ENCODE measurements at regions not wholly inside any gene's neighbourhood (a gene's known extent, or its start where the extent isn't known, plus 50 kb on each side); places are given as distances from the start of the nearest gene placed in this dataset.

DNA sequence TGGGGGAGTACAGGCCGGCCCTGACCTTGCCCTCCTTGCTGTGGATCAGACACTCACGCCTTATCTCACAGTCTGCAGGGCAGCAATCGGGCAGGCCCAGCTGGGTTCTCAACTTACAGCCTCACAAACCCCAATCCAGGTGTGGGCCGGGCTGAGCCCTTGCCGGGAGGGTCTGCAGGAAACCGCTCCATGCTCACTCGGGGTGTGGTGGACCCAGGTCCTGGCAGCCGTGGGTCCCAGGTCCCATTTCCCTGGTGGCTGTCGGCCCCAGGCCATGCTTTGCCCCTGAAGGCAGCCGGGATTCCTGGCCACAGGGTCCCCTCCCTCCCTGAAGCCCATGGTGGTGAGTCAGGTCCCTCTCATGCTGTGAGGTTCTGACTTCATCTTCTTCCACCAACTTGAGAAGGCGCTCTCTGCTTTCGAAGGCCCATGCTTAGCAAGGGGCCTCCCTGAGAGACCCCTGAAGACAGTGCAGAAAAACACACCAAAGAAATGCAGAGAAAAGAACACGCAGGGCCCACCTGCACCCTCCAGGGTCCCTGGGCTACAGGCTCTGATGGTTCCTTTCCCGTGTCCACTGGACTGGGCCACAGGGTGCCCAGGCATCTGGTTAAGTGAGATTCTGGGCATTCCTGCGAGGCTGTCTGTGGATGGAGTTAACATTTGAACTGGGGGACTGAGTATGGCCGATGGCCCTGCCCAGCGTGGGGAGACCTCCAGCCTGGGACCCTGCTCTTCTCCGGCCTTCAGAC is 588.2 kb downstream of the BRD1 start (continued):
- TF ChIP-seq, protein P1, sequence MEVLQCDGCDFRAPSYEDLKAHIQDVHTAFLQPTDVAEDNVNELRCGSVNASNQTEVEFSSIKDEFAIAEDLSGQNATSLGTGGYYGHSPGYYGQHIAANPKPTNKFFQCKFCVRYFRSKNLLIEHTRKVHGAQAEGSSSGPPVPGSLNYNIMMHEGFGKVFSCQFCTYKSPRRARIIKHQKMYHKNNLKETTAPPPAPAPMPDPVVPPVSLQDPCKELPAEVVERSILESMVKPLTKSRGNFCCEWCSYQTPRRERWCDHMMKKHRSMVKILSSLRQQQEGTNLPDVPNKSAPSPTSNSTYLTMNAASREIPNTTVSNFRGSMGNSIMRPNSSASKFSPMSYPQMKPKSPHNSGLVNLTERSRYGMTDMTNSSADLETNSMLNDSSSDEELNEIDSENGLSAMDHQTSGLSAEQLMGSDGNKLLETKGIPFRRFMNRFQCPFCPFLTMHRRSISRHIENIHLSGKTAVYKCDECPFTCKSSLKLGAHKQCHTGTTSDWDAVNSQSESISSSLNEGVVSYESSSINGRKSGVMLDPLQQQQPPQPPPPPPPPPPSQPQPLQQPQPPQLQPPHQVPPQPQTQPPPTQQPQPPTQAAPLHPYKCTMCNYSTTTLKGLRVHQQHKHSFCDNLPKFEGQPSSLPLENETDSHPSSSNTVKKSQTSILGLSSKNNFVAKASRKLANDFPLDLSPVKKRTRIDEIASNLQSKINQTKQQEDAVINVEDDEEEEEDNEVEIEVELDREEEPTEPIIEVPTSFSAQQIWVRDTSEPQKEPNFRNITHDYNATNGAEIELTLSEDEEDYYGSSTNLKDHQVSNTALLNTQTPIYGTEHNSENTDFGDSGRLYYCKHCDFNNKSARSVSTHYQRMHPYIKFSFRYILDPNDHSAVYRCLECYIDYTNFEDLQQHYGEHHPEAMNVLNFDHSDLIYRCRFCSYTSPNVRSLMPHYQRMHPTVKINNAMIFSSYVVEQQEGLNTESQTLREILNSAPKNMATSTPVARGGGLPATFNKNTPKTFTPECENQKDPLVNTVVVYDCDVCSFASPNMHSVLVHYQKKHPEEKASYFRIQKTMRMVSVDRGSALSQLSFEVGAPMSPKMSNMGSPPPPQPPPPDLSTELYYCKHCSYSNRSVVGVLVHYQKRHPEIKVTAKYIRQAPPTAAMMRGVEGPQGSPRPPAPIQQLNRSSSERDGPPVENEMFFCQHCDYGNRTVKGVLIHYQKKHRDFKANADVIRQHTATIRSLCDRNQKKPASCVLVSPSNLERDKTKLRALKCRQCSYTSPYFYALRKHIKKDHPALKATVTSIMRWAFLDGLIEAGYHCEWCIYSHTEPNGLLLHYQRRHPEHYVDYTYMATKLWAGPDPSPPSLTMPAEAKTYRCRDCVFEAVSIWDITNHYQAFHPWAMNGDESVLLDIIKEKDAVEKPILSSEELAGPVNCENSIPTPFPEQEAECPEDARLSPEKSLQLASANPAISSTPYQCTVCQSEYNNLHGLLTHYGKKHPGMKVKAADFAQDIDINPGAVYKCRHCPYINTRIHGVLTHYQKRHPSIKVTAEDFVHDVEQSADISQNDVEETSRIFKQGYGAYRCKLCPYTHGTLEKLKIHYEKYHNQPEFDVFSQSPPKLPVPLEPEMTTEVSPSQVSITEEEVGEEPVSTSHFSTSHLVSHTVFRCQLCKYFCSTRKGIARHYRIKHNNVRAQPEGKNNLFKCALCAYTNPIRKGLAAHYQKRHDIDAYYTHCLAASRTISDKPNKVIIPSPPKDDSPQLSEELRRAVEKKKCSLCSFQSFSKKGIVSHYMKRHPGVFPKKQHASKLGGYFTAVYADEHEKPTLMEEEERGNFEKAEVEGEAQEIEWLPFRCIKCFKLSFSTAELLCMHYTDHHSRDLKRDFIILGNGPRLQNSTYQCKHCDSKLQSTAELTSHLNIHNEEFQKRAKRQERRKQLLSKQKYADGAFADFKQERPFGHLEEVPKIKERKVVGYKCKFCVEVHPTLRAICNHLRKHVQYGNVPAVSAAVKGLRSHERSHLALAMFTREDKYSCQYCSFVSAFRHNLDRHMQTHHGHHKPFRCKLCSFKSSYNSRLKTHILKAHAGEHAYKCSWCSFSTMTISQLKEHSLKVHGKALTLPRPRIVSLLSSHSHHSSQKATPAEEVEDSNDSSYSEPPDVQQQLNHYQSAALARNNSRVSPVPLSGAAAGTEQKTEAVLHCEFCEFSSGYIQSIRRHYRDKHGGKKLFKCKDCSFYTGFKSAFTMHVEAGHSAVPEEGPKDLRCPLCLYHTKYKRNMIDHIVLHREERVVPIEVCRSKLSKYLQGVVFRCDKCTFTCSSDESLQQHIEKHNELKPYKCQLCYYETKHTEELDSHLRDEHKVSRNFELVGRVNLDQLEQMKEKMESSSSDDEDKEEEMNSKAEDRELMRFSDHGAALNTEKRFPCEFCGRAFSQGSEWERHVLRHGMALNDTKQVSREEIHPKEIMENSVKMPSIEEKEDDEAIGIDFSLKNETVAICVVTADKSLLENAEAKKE (CRISPR knock-in tag; IDR thresholded peaks at IDR 0.05): no peak
- TF ChIP-seq STAT1 (IDR thresholded peaks at IDR 0.05; ENCODE audit: unreplicated experiment) (no peak), EZH2phosphoT487 (IDR thresholded peaks at IDR 0.05; ENCODE audit: unreplicated experiment) (no peak), JUNB (IDR thresholded peaks at IDR 0.05; ENCODE audit: unreplicated experiment) (no peak), NANOG (IDR thresholded peaks at IDR 0.05; ENCODE audit: borderline replicate concordance) (no peak), CREB1 (CRISPR knock-in tag; IDR thresholded peaks at IDR 0.05; ENCODE audit: low read depth) (no peak), POLR2AphosphoS5 (IDR thresholded peaks at IDR 0.05; ENCODE audit: low read depth) (no peak), ZNF114 (CRISPR knock-in tag; IDR thresholded peaks at IDR 0.05) (no peak)

Data from GM23338 (cell line).